Uterus (tissue), 2 donors: ENCODE measurements at regions not wholly inside any gene's neighbourhood (a gene's known extent, or its start where the extent isn't known, plus 50 kb on each side); places are given as distances from the start of the nearest gene placed in this dataset.

Experiments
- POLR2A ChIP-seq, 2 donors: fragments of 450-650 bp; IDR thresholded peaks; one replicate each; pipeline ENCODE4 v1.6.1; 2016; ENCODE audit warnings: antibody characterized with exemption in 2 of 2, mild to moderate bottlenecking in 1 of 2, moderate library complexity in 1 of 2
- TF ChIP-seq, protein P1 (sequence below), 4 experiments: fragments of 200-600 bp in 2 of 4; fragments of 450-650 bp in 2 of 4; sonication (generic) in 2 of 4; IDR thresholded peaks; one replicate each; pipeline ENCODE4 v1.5.1; 2016 to 2019; ENCODE audit warnings: antibody characterized with exemption in 4 of 4, mild to moderate bottlenecking in 2 of 4, moderate library complexity in 1 of 4

GRCh38 chr9:32180597-32180996 is 203.8 kb upstream of the ACO1 start:
- TF ChIP-seq, protein P1, sequence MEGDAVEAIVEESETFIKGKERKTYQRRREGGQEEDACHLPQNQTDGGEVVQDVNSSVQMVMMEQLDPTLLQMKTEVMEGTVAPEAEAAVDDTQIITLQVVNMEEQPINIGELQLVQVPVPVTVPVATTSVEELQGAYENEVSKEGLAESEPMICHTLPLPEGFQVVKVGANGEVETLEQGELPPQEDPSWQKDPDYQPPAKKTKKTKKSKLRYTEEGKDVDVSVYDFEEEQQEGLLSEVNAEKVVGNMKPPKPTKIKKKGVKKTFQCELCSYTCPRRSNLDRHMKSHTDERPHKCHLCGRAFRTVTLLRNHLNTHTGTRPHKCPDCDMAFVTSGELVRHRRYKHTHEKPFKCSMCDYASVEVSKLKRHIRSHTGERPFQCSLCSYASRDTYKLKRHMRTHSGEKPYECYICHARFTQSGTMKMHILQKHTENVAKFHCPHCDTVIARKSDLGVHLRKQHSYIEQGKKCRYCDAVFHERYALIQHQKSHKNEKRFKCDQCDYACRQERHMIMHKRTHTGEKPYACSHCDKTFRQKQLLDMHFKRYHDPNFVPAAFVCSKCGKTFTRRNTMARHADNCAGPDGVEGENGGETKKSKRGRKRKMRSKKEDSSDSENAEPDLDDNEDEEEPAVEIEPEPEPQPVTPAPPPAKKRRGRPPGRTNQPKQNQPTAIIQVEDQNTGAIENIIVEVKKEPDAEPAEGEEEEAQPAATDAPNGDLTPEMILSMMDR (IDR thresholded peaks at IDR 0.05) = no peak
- no peak for TF ChIP-seq POLR2A (IDR thresholded peaks at IDR 0.05)
